ENCODE measurements at regions not wholly inside any gene's neighbourhood (a gene's known extent, or its start where the extent isn't known, plus 50 kb on each side); places are given as distances from the start of the nearest gene placed in this dataset.
A peak's percentile ranks its signal among the peaks of the same experiment; 100 is the strongest.

DNA sequence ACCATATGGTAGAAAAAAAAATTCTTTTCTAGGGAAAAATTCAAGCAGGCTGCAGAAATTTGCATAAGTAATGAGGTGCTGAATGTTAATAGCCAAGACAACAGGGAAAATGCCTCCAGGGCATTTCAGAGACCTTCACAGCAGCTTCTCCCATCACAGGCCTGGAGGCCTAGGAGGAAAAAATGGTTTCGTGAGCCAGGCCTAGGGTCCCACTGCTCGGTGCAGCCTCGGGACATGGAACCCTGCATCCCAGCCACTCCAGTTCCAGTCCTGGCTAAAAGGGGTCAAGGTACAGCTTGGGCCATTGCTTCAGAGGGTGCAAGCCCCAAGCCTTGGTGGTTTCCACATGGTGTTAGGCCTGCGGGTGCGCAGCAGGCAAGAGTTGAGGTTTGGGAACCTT lies 436.0 kb upstream of the SMC2 start:
- DNase-seq = no peak

GRCh38 chr9:103660830-103661229 lies 433.3 kb upstream of the SMC2 start:
- DNase-seq = no peak

GRCh38 chr9:103661663-103662062 lies 432.4 kb upstream of the SMC2 start:
- no peak for DNase-seq

DNA sequence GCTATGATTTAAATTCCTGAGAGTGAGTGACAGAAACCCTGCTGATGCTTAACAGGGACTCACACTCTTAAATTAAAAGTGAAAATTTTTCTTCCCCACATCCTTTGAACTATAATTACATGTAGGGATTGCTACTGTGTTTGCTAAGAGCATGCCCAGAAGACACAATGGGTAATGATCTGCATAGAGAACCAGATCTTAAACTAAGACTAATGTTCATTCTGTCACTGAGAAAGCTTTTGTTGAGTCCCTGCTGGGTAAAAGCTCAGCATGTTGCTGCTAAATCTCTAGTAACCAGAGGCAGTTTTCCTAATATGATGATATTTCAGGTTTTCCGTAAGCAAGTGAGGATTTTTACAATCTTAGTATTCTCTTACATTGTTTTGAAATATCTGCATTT lies 424.8 kb upstream of the SMC2 start:
- no peak for DNase-seq

GRCh38 chr9:103674271-103674670 lies 419.8 kb upstream of the SMC2 start:
- no peak for DNase-seq

DNA sequence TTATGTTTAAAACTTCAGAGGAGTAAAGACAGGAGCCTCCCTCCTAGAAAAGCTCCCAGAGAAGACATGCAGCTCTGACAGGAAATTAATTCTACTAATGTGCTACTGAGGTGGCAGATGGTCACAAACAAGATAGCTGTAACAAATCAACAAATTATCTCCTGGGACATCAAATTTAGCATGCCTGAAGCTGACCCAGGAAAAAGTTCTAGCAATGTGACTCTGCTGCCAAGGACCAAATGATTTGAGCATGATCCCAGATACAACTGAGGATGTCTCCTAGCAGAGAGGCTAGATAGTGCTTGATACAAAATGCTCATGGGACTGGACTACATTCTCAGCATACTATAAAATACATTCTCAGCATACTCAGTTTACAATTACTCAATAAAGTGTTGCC lies 413.5 kb upstream of the SMC2 start:
- peak; percentile 30 for DNase-seq

GRCh38 chr9:103681435-103681834 lies 412.7 kb upstream of the SMC2 start:
- DNase-seq = no peak

DNA sequence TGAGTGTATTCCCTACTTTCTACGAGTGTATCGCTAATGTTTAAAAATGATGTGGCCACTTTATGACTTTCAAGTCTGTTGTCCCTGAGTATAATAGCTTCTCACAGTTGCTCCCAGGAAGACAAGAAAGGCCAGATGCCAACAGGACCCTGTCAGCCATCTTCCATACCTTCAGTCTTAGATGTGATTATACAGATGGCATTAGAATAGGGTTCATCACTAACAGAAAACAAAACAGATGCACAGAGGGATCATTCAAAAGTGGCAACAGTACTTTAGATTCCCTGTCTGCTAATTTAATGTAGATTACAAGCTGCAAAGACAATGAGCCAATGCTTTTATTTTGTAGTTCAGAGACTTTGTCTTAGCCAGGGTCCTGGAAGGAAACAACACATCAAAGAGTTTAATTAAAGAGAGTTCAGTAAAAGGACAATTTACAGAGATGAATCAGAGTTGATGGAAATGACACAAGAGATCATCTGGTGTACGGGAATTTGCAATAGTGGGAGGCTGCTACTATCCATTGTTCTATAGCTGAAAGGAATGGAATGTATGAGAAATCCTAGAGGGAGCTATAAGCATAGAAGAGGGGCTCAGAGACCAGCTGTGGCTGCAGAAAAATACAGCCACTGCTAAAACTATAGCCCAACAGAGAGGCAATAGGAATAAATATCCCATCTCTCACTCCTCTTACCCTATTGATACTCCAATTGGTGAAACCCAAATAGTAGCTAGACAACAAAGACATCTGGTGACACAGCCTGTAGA lies 393.7 kb upstream of the SMC2 start:
- no peak for DNase-seq

GRCh38 chr9:103702572-103702971 lies 391.5 kb upstream of the SMC2 start:
- DNase-seq = no peak

GRCh38 chr9:103707181-103707580 lies 386.9 kb upstream of the SMC2 start:
- no peak for DNase-seq

DNA sequence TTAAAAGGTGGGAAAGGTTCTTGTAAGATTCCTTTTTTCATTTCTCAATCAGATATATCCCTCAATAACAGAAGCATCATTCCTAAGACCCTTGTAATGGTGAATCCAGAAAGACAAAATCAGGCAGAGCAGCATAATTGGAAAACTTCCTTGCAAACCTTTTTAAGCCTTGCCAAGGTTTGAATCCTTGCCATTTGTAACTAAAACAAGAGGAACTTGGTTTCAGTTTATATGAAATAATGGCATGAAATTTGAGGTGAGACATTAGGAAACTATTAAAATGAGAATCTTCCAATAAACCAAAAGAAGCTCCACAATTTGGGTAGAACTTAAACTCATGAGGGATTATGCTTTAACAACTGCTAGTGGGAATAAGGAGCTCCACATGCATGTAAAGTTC lies 384.7 kb upstream of the SMC2 start:
- DNase-seq = no peak

DNA sequence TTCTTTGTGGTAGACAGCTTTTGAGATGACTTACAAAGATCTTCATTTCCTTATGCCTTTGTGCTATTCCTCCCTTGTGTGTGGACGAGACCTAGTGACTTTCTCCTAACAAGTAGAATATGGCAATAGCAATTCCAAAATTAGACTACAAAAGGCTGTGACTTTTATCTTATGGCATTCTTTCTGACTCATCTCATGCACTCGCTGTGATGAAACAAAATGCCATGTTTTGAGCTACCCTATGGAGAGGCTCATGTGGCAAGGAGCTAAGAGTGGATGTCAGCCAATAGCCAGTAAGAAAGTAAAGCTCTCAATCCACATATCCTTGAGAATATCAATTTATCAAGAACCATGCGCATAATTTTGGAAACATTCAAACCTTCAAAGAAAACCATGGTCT lies 380.5 kb upstream of the SMC2 start:
- DNase-seq = no peak

DNA sequence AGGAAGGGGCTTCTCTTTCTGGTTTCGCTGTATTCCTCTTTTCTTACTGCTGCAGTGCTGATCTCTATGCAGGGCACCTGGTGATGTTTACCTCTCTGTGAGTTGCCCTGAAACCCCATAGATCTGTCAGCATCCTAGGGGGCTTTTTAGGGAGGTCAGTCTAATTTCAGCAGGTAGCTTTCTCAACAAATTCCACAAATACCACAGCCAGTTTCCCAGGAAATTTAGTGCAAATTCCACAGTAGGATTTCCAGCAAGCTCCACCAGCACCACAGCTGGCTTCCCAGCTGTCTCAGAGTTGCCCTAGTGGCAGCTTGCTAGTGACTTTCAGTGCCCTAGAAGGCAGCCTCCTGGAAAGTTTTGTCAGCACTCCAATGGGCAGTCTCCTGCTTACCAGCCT lies 379.1 kb upstream of the SMC2 start:
- no peak for DNase-seq

DNA sequence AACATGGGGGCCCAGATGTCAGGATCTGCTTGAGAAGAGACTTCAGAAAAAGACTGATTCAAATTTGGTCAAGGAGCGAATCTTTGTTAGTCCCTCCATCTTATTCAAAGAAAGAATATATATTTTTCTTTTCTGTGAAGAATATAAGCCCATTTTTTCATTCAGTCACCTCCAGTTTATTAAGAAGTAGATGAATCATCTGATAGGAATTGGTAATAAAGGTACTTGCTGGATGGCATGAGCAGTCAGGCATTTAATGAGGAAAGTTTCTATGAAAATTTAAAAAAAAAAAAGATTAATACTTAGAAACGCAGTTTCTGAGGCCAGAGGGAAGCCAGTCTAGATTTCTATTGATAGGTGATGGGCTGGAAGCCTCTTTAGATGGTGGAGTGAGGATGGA lies 373.1 kb upstream of the SMC2 start:
- DNase-seq = no peak

GRCh38 chr9:103730866-103731265 lies 363.2 kb upstream of the SMC2 start:
- DNase-seq = no peak

DNA sequence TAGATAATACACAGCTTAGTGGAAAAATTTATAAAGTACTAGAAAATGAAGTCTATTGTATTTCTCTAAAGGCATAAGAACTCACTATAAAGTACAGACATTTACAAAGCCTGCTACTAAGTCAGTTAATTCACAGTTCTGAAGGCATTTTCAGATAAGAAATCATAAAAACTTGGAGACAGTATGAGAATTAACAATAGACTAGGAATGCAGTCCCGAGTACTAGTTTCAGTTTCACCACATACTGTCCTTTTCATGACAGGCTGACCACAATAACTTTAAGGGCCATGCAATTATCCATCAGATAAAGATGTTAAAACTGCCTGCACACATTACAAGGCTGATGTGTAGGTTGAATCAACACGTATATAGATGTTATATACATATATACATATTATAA lies 362.6 kb upstream of the SMC2 start:
- DNase-seq = no peak

DNA sequence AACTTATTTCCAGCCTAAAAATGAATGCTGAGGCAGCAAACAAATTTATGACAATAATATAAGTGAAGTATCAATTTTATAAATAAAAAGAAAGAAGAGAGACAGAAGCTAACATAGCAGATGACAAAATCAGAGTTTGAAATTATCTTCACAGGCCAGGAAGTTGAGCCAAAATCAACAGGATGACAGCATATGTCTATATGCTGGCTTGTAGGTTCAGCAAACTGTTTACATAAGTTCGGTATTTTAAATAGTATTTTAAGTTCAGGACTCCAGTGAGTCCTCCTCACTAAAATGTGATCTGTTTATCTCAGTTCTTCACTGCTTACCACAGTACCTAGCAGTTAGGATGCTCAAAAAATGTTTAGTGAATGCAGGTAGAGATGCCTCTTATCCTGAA lies 359.6 kb upstream of the SMC2 start:
- no peak for DNase-seq

DNA sequence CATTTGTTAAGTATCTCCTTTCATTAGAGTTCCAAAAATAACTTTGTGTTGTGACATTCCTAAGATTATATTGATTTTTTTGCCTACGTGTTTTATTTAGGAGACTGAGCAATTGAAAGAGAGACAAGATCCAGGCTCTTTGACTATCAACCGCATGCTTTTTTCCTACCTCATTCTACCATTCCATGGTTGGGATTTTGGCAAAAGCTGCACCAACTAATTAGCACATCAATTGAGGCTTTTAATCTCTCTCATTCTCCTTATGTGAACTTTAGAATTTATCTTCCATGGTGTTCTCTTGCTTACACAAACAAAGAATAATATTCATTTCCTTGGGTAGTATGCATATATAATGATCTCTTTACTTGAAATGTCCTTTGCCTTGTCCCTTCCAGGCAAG lies 338.7 kb upstream of the SMC2 start:
- no peak for DNase-seq

- no peak for DNase-seq
Measured at GRCh38 chr9:103755986-103756385, 338.1 kb upstream of the SMC2 start.

DNA sequence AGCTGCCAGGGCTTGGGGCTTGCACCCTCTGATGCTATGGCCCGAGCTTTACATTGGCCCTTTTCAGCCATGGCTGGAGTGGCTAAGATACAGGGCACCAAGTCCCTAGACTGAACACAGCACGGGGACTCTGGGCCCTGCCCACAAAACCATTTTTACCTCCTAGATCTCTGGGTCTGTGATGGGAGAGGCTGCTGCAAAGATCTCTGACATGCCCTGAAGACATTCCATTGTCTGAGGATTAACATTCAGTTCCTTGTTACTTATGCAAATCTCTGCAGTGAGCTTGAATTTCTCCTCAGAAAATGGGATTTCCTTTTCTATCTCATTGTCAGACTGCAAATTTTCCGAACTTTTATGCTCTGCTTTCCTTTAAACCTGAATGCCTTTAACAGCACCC lies 337.0 kb upstream of the SMC2 start:
- DNase-seq = no peak

- no peak for DNase-seq
Measured at GRCh38 chr9:103761466-103761865, 332.6 kb upstream of the SMC2 start.

DNA sequence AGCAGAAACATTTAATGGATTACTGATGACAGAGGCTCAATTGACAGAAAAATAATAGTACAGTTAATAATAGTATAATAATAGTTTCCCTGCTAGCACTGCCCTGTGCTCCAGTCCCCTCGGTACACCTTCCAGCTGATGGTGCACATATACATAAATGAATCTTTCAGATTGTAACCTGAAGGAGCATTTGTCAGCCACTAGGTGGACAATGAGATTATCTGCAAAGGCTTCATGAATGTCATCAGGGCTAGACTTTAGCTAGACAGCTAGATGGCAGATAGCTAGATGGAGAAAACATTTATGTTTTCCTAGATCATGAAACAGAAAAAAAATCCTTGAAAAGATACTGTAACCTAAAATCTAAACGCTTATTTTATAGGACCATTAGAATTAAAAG lies 304.4 kb upstream of the SMC2 start:
- no peak for DNase-seq

DNA sequence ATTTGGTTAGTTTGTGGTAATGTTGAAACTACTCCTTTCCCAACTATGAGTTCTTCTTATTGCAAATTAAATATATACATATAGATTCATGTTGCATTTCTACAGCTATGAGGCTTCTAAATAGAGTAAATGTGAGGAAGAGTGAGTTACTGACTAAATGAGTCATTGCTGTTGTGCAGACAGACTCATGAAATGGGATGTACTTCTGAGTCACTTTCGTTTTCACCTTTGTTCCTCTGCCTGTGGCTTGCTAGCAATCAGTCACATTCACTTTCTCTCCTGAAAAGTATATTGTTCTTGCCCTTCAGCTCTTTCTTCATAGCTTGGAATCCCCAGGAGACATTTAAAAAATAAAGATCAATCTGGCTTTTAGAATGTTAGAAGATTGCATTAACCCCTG lies 295.5 kb upstream of the SMC2 start:
- no peak for DNase-seq

- no peak for DNase-seq
Measured at GRCh38 chr9:103799959-103800358, 294.1 kb upstream of the SMC2 start.

- no peak for DNase-seq
Measured at GRCh38 chr9:103802068-103802467, 292.0 kb upstream of the SMC2 start.

DNA sequence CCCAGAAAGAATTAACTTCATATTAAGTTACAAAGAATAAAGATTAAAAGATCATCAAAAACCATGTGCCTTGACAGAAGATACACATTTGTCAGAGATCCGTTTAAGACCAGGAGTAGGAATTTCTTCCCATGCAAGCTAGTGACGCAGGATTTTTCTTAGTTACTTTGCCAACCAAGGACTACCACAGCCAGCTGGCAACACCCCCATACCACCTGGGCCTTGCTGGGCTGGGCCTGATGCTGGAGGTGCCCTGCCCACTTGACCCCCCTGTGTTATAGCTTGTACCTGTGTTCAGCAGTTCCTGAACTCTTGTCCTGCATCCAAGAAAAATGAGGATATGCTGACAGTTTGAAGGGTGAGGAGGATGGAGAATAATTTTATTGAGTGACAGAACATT lies 290.9 kb upstream of the SMC2 start:
- no peak for DNase-seq
